NCI-H1092 treated with DMSO at 0.1 percent for 48 hours (cell line): ENCODE measurements at regions not wholly inside any gene's neighbourhood (a gene's known extent, or its start where the extent isn't known, plus 50 kb on each side); places are given as distances from the start of the nearest gene placed in this dataset.

Experiments used
- DNase-seq: peaks from one replicate; lab custom pipeline; 2025; lab: John Stamatoyannopoulos, UW

- DNase-seq = no peak
Measured at GRCh38 chr2:65731476-65731875, 299.1 kb upstream of the SPRED2 start.

GRCh38 chr2:65730186-65730585, 297.8 kb upstream of the SPRED2 start:
- DNase-seq = no peak

DNA sequence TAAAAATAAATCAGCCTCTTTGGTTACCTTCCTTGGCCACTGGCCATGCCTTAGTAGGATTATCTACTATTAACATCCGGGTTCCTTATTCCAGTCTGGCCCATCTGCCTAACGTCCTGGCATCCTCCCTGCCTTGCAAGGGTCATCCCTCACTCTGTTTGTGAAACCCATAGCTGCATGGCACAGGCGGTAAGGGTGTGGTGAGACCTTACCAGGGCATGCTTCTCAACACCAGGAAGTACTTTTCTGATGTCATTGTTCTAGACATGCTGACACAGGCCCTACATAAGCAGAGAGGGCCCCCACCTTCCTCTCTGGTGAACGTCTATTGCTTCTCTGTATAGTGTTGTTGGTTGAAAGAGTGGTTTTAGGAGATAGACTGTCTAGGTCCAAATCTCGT, 296.8 kb upstream of the SPRED2 start:
- DNase-seq = no peak

DNA sequence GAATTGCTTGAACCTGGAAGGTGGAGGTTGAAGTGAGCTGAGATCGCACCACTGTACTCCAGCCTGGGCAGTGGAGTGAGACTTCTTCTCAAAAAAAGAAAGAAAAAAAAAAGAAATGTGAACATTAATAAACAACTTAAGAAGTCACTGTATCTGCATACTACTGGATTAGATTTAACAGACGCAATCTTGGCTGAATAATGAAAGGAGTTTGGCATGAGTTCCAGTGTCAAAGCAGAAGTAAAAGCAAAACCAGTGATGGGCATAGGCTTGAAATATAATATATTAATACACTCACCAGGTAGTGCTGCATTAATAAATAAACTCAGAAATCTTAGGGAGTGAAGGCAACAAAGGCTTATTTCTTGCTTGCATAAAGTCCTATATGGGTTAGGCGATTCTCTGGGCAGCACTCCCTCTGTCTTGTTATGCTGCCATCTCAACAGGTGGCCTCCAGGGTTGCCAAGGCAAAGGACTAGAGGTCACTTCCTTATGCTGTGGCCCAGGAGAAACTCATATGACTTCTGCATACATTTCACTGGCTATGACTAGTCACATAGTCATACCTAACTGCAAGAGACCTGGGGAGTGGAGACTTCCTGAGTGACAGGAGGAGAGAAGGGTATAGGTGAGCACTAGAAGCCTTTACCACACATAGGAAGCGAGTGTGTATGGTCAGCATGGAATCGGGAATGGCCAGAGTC, 296.2 kb upstream of the SPRED2 start:
- no peak for DNase-seq

DNA sequence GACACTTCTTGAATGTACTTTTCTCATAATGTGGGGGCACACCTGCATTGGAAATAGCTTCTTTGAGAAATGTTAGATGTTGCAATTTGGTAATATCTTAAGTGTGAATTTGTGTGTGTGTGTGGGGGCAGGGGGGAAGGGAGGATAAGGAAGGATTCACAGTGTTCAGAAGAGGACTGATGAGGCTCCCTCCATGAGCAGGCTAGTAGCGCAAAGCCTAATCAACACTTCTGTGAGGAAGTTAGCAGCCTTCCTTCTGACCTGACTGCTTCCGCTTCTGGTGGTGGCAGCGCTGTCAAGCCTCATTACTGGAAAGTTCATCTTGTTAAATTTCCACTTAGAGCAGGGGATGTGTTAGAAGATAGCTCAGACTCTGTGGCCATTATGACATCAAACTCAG, 295.4 kb upstream of the SPRED2 start:
- DNase-seq = no peak

DNA sequence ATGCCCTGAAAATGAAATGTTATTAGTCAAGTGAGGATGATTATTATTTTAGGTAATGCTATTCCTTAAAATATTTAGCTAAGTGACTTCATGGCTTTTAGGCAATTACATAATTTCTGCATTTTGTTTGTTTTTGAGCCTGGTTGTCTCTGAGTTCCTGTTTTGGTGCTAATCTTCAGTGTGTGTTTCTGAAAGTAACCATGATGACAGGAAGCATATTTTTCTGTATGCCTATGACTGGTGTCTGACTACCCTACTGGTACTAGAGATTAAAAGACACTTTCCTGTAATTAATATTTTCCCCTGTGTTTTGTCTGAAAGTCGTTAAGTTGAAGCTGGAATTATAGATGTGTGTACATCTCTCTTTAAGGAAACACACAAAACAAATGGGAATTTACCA, 295.0 kb upstream of the SPRED2 start:
- no peak for DNase-seq

- no peak for DNase-seq
Measured at GRCh38 chr2:65724752-65725151, 292.4 kb upstream of the SPRED2 start.

DNA sequence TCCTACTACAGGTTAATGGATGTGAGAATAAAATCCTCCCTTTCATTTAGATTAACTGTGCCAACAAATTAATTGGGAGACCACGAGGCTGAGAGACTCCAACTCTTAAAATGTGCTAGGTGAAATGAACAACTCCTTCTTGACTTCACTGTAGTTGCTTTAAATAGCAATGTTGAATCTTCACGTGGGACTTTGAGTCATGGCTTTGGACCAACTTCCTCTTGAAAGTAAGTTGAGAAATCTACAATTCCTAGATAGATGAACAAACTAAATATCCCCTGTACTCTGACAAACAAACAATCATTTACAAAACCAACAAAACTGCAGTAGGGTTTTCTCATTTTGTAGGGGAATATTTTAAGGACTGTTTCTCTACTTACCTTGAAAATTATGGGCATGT, 291.9 kb upstream of the SPRED2 start:
- no peak for DNase-seq

- no peak for DNase-seq
Measured at GRCh38 chr2:65722028-65722778, 289.8 kb upstream of the SPRED2 start.

DNA sequence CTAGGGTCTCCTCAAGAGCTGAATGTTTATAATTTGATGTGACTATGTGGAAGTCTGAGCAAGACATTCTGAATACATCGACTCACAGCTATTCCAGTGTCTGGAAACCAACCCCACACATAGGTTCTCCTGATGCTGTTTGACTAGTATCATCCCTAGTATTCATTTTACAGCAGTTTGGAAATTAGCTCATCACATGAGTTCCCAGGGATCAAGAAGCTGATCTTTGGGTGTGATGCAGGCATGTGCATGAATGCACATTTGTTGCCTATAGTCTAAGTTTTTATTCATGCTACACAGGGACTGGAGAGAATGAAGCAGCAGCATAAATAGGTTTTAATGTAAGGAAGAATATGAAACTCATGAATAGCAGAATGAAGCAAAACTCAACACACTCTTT, 284.3 kb upstream of the SPRED2 start:
- no peak for DNase-seq

- no peak for DNase-seq
Measured at GRCh38 chr2:65715323-65715722, 282.9 kb upstream of the SPRED2 start.

DNA sequence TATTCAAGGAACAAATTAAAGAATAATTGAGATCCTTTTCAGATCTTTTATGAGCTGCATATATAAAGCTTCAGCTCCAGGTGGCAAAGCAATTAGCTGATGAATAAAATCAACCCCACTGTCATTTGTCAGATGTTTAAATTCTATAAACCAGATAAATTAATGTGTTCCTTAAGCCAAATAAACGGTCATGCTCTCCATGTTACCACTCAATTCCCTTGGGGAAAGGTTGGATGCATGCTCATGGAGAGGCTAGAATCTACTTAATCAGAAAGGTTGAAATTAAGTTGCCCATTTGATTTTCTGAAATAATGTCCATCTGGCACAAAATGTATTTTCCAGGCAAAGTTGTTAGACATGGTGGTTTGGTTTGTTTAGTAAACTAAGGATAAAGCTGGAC, 282.5 kb upstream of the SPRED2 start:
- no peak for DNase-seq

- no peak for DNase-seq
Measured at GRCh38 chr2:65711863-65712262, 279.5 kb upstream of the SPRED2 start.

DNA sequence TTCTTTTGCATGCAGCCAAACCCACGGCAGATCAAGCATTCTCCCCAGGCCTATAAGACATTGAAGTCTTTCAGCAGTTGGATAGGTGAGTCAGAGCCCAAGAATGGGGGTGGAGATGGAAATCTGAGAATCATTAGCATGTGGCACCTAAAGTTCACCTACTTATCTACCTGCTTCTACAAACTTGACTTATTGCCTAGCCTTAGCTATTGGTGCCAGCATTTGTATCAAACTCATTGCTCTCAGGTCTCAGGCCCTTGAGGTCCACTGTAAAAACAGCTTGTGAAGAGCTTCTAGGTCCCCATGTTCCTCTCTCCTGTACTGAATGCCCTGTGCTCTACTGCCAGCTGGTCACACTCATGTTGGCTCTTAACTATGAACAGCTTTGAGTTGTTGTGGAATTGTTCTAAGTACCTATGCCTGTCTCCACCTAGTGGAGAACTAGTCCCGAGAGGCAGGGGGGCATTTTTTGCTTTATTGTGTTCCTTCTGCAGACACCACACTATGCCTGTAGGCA, 278.4 kb upstream of the SPRED2 start:
- DNase-seq = no peak

DNA sequence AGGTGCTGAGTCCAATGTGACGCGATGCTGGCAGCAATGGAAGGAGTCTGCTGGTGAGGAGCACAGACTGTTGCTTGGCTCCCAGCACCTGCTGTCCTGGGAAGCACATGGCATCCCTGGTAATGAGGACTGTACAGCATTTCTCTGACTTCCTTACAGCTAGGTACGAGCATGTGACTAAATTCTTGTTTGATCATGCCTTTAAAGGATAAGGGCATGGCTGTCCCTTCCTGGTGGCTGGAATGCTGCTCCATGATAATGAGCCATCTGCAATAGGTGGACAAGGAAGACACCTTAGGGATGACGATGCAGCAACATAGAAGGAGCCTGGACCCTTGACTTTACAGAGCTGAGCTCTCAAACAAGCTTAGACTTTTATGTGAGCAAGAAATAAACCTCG, 278.0 kb upstream of the SPRED2 start:
- no peak for DNase-seq

DNA sequence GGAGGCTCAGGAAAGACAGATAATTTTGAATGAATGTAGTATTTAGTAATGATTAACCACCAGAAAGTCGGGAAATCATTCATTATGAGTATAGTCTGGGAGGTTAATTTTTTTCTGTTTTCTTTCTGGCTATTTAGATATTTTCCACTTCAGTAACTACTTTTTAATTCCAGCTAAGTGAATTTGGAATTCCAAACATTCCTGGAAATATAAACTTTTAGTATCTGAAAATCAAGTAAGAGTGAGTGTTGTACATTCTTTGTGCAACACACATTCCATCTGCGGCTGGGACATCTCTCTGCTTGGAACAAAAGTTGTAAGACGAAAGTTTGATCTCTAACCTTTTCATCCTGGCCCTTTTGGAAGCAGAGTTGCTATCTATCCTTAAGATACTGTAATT, 275.7 kb upstream of the SPRED2 start:
- DNase-seq = no peak

DNA sequence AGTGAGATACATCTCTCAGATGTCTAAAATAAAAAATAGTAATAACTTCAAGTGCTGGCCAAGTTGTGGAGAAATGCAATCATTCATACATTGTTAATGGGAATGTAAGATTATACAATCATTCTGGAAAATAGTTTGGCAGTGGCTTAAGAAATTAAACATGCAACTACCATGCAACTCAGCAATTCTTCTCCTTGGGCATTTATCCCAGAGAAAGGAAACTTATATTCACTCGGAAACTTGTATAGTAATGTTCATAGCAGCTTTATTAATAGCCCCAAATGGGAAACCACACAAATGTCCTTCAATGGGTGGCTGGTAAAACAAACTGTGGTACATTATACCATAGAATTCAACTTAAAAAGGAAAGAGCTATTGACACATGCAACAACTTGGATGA, 274.0 kb upstream of the SPRED2 start:
- DNase-seq = no peak

DNA sequence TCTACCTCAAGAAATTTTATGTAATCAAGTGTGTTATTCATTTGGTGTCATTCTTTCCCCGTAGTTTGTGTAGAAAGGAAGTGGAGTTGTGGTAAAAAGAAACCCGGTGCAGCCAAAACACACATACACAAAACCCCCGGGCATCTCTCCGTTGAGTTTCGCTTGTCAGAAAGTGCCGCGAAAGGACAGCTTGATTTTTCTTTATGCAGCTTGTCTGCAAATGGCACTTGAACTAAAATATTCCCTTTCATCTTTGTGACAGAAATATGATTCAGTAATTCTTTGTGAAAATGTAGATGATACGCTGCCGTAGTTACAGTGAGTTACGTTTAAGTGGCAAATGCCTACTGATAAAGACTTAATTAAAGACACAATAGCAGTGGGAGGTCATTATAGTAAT, 268.8 kb upstream of the SPRED2 start:
- DNase-seq = no peak

DNA sequence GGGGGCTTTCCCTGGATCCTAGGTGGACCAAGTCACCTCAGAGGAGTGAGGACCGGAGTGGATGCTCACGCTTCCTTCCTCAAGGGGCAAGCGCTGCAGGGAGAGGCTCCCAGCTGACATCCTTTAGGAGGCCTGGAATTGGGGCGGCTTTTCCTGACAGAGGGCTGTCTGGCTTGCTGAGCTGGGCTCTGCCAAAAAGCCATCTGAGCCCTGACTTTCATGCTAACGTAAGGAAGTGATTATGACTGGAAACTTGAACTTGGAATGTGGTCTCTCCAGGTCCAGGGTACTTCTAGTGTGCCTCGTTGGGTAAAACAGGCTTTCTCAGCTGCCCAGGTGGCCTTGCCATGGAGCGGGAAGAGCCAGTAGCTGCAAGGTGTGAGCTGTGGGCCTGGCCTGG, 268.3 kb upstream of the SPRED2 start:
- DNase-seq = no peak

DNA sequence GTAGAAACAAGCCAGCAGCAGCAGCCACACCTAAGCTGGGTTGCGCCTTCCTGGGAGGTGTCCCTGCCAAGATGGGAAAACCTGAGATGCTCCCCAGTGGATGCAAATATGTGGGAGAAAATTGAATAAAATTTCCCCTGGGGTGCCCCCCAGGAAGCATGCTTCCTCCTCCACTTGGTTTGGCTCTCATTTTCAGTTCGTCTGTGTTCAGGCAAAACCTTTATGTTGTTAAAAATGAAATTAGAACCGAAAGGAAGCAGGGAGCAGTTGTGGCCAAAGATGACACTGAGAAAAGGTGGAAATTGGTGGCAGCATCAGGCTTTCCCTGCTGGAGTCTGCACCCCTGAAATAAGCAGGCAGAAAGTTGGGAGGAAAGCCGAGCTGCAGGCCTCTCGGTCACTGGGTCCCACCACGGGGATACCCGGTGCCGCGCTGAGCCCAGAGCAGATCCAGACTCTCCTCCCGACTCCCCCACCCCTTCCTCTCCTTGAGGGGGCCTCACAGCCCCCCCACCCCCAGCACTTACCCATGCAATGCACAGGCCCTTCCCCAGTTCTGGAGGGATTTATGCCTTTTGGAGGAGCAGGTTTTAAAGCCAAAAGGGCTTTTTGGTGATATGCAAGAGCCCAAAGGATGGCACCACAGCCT, 267.7 kb upstream of the SPRED2 start:
- no peak for DNase-seq

- no peak for DNase-seq
Measured at GRCh38 chr2:65691816-65692215, 259.4 kb upstream of the SPRED2 start.

GRCh38 chr2:65688141-65688886, 255.9 kb upstream of the SPRED2 start:
- DNase-seq = no peak
